SH-SY5Y (cell line): ENCODE measurements at regions not wholly inside any gene's neighbourhood (a gene's known extent, or its start where the extent isn't known, plus 50 kb on each side); places are given as distances from the start of the nearest gene placed in this dataset.

ENCODE experiments used
- GATA2 ChIP-seq: IDR thresholded peaks from 2 replicates; pipeline ENCODE4 v1.6.1; 2011; ENCODE audit warnings: mild to moderate bottlenecking, low read depth, low read length
- GATA3 ChIP-seq: IDR thresholded peaks from 2 replicates; pipeline ENCODE4 v1.6.1; 2011; ENCODE audit warnings: low read depth, mild to moderate bottlenecking, low read length, moderate library complexity

GRCh38 chr1:238052496-238053266 is 162.0 kb upstream of the ZP4 start:
- TF ChIP-seq GATA3 (no peak), GATA2 (no peak)
